SU-DHL-6 (cell line): ENCODE measurements at regions not wholly inside any gene's neighbourhood (a gene's known extent, or its start where the extent isn't known, plus 50 kb on each side); places are given as distances from the start of the nearest gene placed in this dataset.

Experiments used
- H2AFZ ChIP-seq: fragments of 200-600 bp; sonication (generic); 2 replicates; pipeline ENCODE4 v1.6.1; 2014; ENCODE audit warnings: low read depth, mild to moderate bottlenecking, moderate library complexity, mixed read lengths, antibody characterized with exemption, low read length; ENCODE audit not compliant: severe bottlenecking
- H3F3A ChIP-seq: fragments of 200-600 bp; shearing (Covaris generic); 2 replicates; pipeline ENCODE4 v1.6.0; 2016; ENCODE audit warnings: antibody characterized with exemption, mild to moderate bottlenecking; ENCODE audit not compliant: insufficient read depth
- H3K27ac ChIP-seq: fragments of 200-600 bp; sonication (generic); 2 replicates; pipeline ENCODE4 v1.5.1; 2016; ENCODE audit warnings: low read depth, mild to moderate bottlenecking, low read length, moderate library complexity, mixed read lengths
- H3K27me3 ChIP-seq: fragments of 200-600 bp; sonication (generic), shearing (Covaris generic); 2 replicates; pipeline ENCODE4 v1.6.0; 2014; ENCODE audit warnings: mild to moderate bottlenecking, low read length
- H3K36me3 ChIP-seq: fragments of 200-600 bp; sonication (generic); 2 replicates; pipeline ENCODE4 v1.6.1; 2014; ENCODE audit warnings: mild to moderate bottlenecking, low read length, mixed read lengths
- H3K4me2 ChIP-seq: fragments of 300-600, 200-600 bp; shearing (Covaris generic), sonication (generic); 2 replicates; pipeline ENCODE4 v1.6.0; 2014; ENCODE audit warnings: low read length, low read depth, mild to moderate bottlenecking; ENCODE audit not compliant: poor library complexity, severe bottlenecking
- H3K4me3 ChIP-seq: fragments of 200-600 bp; sonication (generic); 2 replicates; pipeline ENCODE4 v1.5.1; 2014; ENCODE audit warnings: antibody characterized with exemption, low read length, mild to moderate bottlenecking, mixed read lengths; ENCODE audit not compliant: insufficient read depth, poor library complexity, severe bottlenecking
- H3K79me2 ChIP-seq: fragments of 200-600 bp; sonication (generic); 2 replicates; pipeline ENCODE4 v1.6.1; 2014; ENCODE audit warnings: mild to moderate bottlenecking, low read length, moderate library complexity; ENCODE audit not compliant: insufficient read depth
- H3K9ac ChIP-seq: fragments of 200-600 bp; sonication (generic); 2 replicates; pipeline ENCODE4 v1.7.0; 2014; ENCODE audit warnings: mild to moderate bottlenecking, low read length
- H3K9me2 ChIP-seq: fragments of 200-600 bp; sonication (generic); replicated peaks from 2 replicates; pipeline ENCODE4 v1.6.1; 2014; ENCODE audit warnings: low read length; ENCODE audit not compliant: insufficient read depth
- H3K9me3 ChIP-seq: fragments of 200-600 bp; sonication (generic); 2 replicates; pipeline ENCODE4 v1.6.1; 2014; ENCODE audit warnings: low read length, mixed read lengths; ENCODE audit not compliant: insufficient read depth
- H4K20me1 ChIP-seq: fragments of 200-600 bp; sonication (generic); 2 replicates; pipeline ENCODE4 v1.6.1; 2014; ENCODE audit warnings: low read depth, mild to moderate bottlenecking, antibody characterized with exemption, low read length, moderate library complexity, mixed read lengths
- CTCF ChIP-seq: fragments of 200-600 bp; sonication (generic); IDR thresholded peaks from one replicate; pipeline ENCODE4 v1.5.1; 2017; ENCODE audit warnings: antibody characterized with exemption, mild to moderate bottlenecking, low read length, moderate library complexity; ENCODE audit not compliant: insufficient read depth, poor library complexity, severe bottlenecking
- EZH2phosphoT487 ChIP-seq: fragments of 200-600 bp; sonication (generic), shearing (Covaris generic); conservative IDR thresholded peaks from 2 replicates; pipeline ENCODE4 v1.6.1; 2018; ENCODE audit warnings: mild to moderate bottlenecking, antibody characterized with exemption, low read length, moderate library complexity, mixed read lengths

- no peak overlapping the region for H3K4me3 ChIP-seq
- no peaks in the 10 kb centered on the region for H3K79me2 ChIP-seq
- H3K27ac ChIP-seq: no peak overlapping the region
- H4K20me1 ChIP-seq: no peaks in the 10 kb centered on the region
- no peaks in the 10 kb centered on the region for H3F3A ChIP-seq
- no peaks in the 10 kb centered on the region for H3K36me3 ChIP-seq
- no peak overlapping the region for H3K4me2 ChIP-seq
- no peak overlapping the region for H3K9ac ChIP-seq
- no peaks in the 10 kb centered on the region for H3K27me3 ChIP-seq
- H3K9me2 ChIP-seq: no peaks in the 10 kb centered on the region
- H2AFZ ChIP-seq: no peak overlapping the region
- TF ChIP-seq EZH2phosphoT487 (no peak), CTCF (no peak)
- H3K9me3 ChIP-seq: no peaks in the 10 kb centered on the region
Measured at GRCh38 chr13:44017756-44018309, 138.1 kb downstream of the LACC1 start.

- Histone ChIP-seq H2AFZ (no peak overlapping the region), H3K9me3 (no peaks in the 10 kb centered on the region), H3K27ac (no peak overlapping the region), H3K9ac (no peak overlapping the region), H4K20me1 (no peaks in the 10 kb centered on the region), H3K36me3 (no peaks in the 10 kb centered on the region), H3K9me2 (no peaks in the 10 kb centered on the region), H3K4me2 (no peak overlapping the region), H3K79me2 (no peaks in the 10 kb centered on the region), H3F3A (no peaks in the 10 kb centered on the region), H3K27me3 (no peaks in the 10 kb centered on the region), H3K4me3 (no peak overlapping the region)
- TF ChIP-seq CTCF: no peak
- no peak for TF ChIP-seq EZH2phosphoT487
Measured at GRCh38 chr13:44019651-44020050, 139.9 kb downstream of the LACC1 start.

- H3K9me2 ChIP-seq: no peaks in the 10 kb centered on the region
- no peak overlapping the region for H2AFZ ChIP-seq
- no peak overlapping the region for H3K27ac ChIP-seq
- H3F3A ChIP-seq: no peaks in the 10 kb centered on the region
- no peaks in the 10 kb centered on the region for H3K36me3 ChIP-seq
- no peaks in the 10 kb centered on the region for H3K9me3 ChIP-seq
- TF ChIP-seq EZH2phosphoT487 (no peak), CTCF (no peak)
- no peaks in the 10 kb centered on the region for H3K79me2 ChIP-seq
- H3K9ac ChIP-seq: no peak overlapping the region
- H3K4me2 ChIP-seq: no peak overlapping the region
- no peaks in the 10 kb centered on the region for H4K20me1 ChIP-seq
- no peaks in the 10 kb centered on the region for H3K27me3 ChIP-seq
- no peak overlapping the region for H3K4me3 ChIP-seq
Measured at GRCh38 chr13:44021422-44021821, 141.7 kb downstream of the LACC1 start.

- Histone ChIP-seq H3K27me3 (no peaks in the 10 kb centered on the region), H3K9me3 (no peaks in the 10 kb centered on the region), H2AFZ (no peak overlapping the region), H3K4me2 (no peak overlapping the region), H3K27ac (no peak overlapping the region), H3K4me3 (no peak overlapping the region), H3K9me2 (no peaks in the 10 kb centered on the region), H3K36me3 (no peaks in the 10 kb centered on the region), H3K9ac (no peak overlapping the region), H3K79me2 (no peaks in the 10 kb centered on the region), H4K20me1 (no peaks in the 10 kb centered on the region), H3F3A (no peaks in the 10 kb centered on the region)
- TF ChIP-seq EZH2phosphoT487 (no peak), CTCF (no peak)
Measured at GRCh38 chr13:44022196-44022595, 142.5 kb downstream of the LACC1 start.
